ENCODE measurements at regions not wholly inside any gene's neighbourhood (a gene's known extent, or its start where the extent isn't known, plus 50 kb on each side); places are given as distances from the start of the nearest gene placed in this dataset.

- H3K9me2 ChIP-seq (ENCODE audit: insufficient read depth, low read length), result no peaks in the 10 kb centered on the region
- no peak overlapping the region for H3K9ac ChIP-seq (ENCODE audit: low read length)
- H3K4me3 ChIP-seq (ENCODE audit: low read length), result no peak overlapping the region
- H2AFZ ChIP-seq (ENCODE audit: low read depth, low read length), result no peak overlapping the region
- TF ChIP-seq EP300 (conservative IDR thresholded peaks at IDR 0.05; ENCODE audit: poor library complexity, severe bottlenecking) (no peak), MXI1 (conservative IDR thresholded peaks at IDR 0.05; ENCODE audit: poor library complexity, severe bottlenecking) (no peak), SMC3 (conservative IDR thresholded peaks at IDR 0.05; ENCODE audit: poor library complexity) (no peak), TAF1 (IDR thresholded peaks at IDR 0.05; ENCODE audit: low read depth) (no peak), EZH2 (IDR thresholded peaks at IDR 0.05; ENCODE audit: borderline replicate concordance, insufficient read depth, low read length, poor library complexity, severe bottlenecking) (no peak), POLR2AphosphoS5 (IDR thresholded peaks at IDR 0.05) (no peak), RAD21 (conservative IDR thresholded peaks at IDR 0.05) (no peak), CTCF (IDR thresholded peaks at IDR 0.05; ENCODE audit: poor library complexity, severe bottlenecking) (no peak)
- TF ChIP-seq, protein P1, sequence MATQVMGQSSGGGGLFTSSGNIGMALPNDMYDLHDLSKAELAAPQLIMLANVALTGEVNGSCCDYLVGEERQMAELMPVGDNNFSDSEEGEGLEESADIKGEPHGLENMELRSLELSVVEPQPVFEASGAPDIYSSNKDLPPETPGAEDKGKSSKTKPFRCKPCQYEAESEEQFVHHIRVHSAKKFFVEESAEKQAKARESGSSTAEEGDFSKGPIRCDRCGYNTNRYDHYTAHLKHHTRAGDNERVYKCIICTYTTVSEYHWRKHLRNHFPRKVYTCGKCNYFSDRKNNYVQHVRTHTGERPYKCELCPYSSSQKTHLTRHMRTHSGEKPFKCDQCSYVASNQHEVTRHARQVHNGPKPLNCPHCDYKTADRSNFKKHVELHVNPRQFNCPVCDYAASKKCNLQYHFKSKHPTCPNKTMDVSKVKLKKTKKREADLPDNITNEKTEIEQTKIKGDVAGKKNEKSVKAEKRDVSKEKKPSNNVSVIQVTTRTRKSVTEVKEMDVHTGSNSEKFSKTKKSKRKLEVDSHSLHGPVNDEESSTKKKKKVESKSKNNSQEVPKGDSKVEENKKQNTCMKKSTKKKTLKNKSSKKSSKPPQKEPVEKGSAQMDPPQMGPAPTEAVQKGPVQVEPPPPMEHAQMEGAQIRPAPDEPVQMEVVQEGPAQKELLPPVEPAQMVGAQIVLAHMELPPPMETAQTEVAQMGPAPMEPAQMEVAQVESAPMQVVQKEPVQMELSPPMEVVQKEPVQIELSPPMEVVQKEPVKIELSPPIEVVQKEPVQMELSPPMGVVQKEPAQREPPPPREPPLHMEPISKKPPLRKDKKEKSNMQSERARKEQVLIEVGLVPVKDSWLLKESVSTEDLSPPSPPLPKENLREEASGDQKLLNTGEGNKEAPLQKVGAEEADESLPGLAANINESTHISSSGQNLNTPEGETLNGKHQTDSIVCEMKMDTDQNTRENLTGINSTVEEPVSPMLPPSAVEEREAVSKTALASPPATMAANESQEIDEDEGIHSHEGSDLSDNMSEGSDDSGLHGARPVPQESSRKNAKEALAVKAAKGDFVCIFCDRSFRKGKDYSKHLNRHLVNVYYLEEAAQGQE (IDR thresholded peaks at IDR 0.05; ENCODE audit: borderline replicate concordance), result no peak
- H3K9me3 ChIP-seq (ENCODE audit: low read length), result no peaks in the 10 kb centered on the region
- no peaks in the 10 kb centered on the region for H4K20me1 ChIP-seq (ENCODE audit: insufficient read depth)
- H3K79me2 ChIP-seq (replicated peaks; ENCODE audit: insufficient read depth, low read length), result no peaks in the 10 kb centered on the region
- no peak overlapping the region for H3K4me2 ChIP-seq (ENCODE audit: low read length)
- no peak overlapping the region for H3K27ac ChIP-seq (ENCODE audit: low read length)
- no peaks in the 10 kb centered on the region for H3K36me3 ChIP-seq (ENCODE audit: insufficient read depth, low read length)
- H3F3A ChIP-seq (ENCODE audit: insufficient read depth, low read length, poor library complexity, severe bottlenecking), result peaks cover 7% of the 10 kb centered on the region
- no peaks in the 10 kb centered on the region for H3K27me3 ChIP-seq (ENCODE audit: insufficient read depth, low read depth, low read length)
Measured at GRCh38 chr2:173817582-173817981, 147.6 kb downstream of the SP3 start.

GRCh38 chr2:173818285-173818684 lies 146.9 kb downstream of the SP3 start:
- TF ChIP-seq TAF1 (IDR thresholded peaks at IDR 0.05; ENCODE audit: low read depth) (no peak), EP300 (conservative IDR thresholded peaks at IDR 0.05; ENCODE audit: poor library complexity, severe bottlenecking) (no peak), CTCF (IDR thresholded peaks at IDR 0.05; ENCODE audit: poor library complexity, severe bottlenecking) (no peak), EZH2 (IDR thresholded peaks at IDR 0.05; ENCODE audit: borderline replicate concordance, insufficient read depth, low read length, poor library complexity, severe bottlenecking) (no peak), SMC3 (conservative IDR thresholded peaks at IDR 0.05; ENCODE audit: poor library complexity) (no peak), MXI1 (conservative IDR thresholded peaks at IDR 0.05; ENCODE audit: poor library complexity, severe bottlenecking) (no peak), POLR2AphosphoS5 (IDR thresholded peaks at IDR 0.05) (no peak), RAD21 (conservative IDR thresholded peaks at IDR 0.05) (no peak)
- TF ChIP-seq, protein P1 (IDR thresholded peaks at IDR 0.05; ENCODE audit: borderline replicate concordance), result no peak
- no peaks in the 10 kb centered on the region for H3K36me3 ChIP-seq (ENCODE audit: insufficient read depth, low read length)
- H3K4me3 ChIP-seq (ENCODE audit: low read length), result no peak overlapping the region
- no peaks in the 10 kb centered on the region for H3K9me2 ChIP-seq (ENCODE audit: insufficient read depth, low read length)
- no peaks in the 10 kb centered on the region for H3K27me3 ChIP-seq (ENCODE audit: insufficient read depth, low read depth, low read length)
- H3K27ac ChIP-seq (ENCODE audit: low read length), result no peak overlapping the region
- H3K4me2 ChIP-seq (ENCODE audit: low read length), result no peak overlapping the region
- H3K9me3 ChIP-seq (ENCODE audit: low read length), result no peaks in the 10 kb centered on the region
- H4K20me1 ChIP-seq (ENCODE audit: insufficient read depth), result no peaks in the 10 kb centered on the region
- H3K9ac ChIP-seq (ENCODE audit: low read length), result no peak overlapping the region
- no peak overlapping the region for H2AFZ ChIP-seq (ENCODE audit: low read depth, low read length)
- no peaks in the 10 kb centered on the region for H3K79me2 ChIP-seq (replicated peaks; ENCODE audit: insufficient read depth, low read length)
- peaks cover 7% of the 10 kb centered on the region for H3F3A ChIP-seq (ENCODE audit: insufficient read depth, low read length, poor library complexity, severe bottlenecking)

All from neural cell (in vitro differentiated cells).